RKO (cell line): ENCODE measurements at regions not wholly inside any gene's neighbourhood (a gene's known extent, or its start where the extent isn't known, plus 50 kb on each side); places are given as distances from the start of the nearest gene placed in this dataset.
"Not testable (repeated sequence)": the region's sequence is repeated elsewhere in the genome, so short reads cannot be mapped to it uniquely, and the experiment has no call there.

Experiments used
- DNase-seq: peaks from one replicate; pipeline ENCODE4 v3.0.0-alpha.2; 2016; ENCODE audit warnings: low spot score

DNA sequence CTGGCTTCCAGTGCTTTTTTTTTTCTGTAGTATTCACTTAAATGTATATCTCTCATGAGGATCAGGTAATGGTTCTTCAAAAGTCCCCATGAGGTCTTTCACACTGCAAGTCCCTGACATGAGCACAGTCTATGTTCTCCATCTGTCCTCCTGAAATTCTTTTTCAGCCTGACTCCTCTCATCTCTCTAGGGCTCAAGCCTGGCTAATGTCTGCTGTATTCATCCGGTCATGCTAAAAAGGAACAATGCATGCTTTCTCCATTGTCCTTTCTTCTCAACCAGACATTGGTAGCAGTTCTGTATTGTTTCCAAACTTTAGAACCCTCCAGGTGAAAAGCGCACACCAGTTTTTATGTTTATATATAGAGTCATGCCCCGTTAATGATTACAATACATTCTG is 368.3 kb upstream of the OLFM3 start:
- no peak for DNase-seq

DNA sequence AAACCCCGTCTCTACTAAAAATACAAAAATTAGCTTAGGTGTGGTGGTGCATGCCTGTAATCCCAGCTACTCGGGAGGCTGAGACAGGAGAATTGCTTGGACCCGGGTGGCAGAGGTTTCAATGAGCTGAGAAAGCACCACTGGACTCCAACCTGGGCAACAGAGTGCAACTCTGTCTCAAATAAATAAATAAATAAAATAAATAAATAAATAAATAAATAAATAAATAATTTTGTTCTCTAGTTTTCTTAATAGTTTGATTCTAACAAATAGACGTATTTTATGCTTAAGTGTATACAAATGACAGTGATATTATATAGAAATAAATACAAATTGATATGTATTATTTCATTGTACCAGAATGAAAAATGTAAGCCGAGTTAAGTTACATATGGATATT is 339.9 kb upstream of the OLFM3 start:
- DNase-seq: no peak

DNA sequence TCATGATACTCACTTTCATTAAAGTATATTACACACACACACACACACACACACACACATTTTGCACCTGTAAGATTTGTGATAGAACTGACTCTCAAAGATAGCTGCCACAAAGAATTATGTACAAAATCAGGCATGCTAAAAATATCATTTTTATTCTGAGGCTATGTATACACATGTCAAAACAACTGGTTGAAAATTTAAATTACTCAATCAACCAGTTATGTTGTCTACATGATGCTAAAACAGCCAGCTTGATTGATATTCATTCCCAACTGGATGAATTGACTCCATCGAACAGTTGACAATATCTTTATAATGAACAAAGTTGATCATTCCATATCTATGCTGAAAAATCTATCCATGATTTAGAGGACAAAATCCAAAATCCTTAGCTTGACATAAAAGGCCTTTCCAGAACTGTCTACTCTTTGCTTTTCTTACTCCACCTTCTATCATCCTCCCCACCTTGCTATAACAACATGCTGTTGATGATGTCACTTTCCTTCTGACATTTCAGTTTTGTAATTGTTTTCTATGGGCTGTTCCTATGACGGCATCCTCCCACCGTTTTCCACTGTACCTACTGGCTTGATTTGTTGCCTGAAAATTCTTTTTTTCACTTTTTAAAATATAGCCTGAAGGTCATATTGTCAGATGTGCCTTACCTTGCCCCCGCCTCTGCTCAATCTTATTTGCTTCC is 321.5 kb upstream of the OLFM3 start:
- DNase-seq: no peak

DNA sequence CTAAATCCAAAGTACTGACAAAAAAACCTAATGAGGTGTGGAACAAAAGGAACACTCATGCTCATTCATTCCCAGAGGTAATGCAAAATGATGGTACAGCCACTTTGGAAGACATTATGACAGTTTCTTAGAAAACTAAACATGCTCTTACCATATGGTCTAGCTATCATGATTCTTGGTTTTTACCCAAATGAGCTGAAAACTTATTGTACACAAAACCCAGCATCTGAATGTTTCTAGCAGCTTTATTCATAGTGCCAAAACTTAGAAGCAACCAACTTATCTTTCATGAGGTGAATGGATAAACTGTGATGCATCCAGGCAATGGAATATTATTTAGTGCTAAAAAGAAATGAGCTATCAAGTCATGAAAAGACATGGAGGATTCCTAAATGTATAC is 318.4 kb upstream of the OLFM3 start:
- no peak for DNase-seq

DNA sequence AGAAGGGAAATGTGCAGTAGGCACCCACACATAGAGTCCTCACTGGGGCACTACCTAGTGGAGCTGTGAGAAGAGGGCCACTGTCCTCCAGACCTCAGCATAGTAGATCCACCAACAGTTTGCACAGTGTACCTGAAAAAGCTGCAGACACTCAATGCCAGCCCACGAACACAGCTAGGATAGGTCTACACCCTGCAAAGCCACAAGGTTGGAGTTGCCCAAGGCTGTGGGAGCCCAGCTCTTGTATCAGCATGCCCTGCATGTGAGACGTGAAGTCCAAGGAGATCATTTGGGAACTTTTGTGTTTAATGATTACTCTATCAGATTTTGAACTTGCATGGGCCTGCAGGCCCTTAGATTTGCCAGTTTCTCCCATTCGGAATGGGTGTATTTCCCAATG is 299.4 kb upstream of the OLFM3 start:
- DNase-seq: no peak

DNA sequence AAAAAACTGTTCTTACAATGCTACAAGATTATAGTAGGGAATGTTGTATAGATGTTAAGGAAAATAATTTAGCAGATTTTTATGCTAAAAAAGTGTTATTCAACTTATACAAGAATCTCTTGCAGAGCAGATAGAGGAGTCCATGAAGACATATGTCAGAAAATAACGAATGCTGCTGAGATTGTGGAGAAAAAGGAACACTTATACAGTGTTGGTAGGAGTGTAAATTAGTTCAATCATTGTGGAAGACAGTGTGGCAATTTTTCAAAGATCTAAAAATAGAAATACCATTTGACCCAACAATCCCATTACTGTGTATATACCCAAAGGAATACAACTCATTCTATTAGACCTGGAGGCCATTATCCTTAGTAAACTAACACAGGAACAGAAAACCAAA is 286.2 kb upstream of the OLFM3 start:
- no peak for DNase-seq

DNA sequence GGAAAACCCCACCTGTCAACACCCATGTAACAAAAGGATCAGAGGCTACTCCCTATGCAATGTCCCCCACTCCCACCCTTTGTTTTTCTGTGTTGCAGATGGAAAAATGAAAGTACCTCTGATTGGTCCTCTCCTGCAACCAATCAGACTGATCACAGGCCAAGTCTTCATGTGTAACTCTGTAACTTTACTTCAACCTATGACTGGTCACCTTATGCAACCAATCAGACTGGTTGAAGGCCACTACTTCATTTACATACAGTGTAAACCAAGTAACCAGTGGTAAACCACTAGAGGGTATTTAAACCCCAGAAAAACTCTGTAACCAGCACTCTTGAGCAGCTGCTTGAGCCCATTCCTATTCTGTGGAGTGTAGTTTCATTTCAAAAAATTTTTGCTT is 266.3 kb upstream of the OLFM3 start:
- peak; percentile 9 for DNase-seq

DNA sequence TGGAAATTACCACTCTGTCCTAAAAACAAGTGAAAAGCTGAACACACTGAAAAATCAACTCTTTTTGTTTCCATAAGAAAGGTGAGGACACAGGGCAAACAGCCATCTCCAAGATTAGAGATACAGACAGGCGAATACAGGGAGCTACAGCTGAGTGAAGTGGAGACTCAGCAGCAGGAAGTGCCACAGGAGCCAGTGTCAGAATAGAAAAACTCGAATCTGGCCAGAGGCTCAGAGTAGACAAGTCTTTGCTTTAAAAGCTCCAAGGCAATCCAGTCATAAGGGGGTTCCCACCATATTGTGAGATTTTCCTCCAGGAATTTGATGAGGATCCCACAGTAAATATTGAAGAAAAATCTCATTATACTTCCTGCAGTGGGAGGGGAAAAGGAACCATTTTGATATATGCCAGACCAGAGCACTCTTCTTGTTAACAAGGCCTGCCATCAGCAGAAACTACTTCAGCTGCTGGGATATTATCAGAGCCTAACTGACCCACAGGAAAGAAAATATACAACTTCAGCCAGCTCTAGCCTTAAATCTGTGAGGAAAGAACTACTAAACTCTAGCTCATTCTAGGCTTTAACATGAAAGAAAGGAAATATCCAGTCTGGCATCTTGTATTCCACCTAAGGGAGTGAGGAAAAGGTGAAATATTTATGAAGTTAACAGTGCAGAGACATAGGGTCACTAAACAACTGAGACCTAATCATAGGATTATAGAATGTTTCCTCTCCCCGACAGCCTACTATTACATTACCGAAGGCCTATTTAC is 256.2 kb upstream of the OLFM3 start:
- DNase-seq: no peak

DNA sequence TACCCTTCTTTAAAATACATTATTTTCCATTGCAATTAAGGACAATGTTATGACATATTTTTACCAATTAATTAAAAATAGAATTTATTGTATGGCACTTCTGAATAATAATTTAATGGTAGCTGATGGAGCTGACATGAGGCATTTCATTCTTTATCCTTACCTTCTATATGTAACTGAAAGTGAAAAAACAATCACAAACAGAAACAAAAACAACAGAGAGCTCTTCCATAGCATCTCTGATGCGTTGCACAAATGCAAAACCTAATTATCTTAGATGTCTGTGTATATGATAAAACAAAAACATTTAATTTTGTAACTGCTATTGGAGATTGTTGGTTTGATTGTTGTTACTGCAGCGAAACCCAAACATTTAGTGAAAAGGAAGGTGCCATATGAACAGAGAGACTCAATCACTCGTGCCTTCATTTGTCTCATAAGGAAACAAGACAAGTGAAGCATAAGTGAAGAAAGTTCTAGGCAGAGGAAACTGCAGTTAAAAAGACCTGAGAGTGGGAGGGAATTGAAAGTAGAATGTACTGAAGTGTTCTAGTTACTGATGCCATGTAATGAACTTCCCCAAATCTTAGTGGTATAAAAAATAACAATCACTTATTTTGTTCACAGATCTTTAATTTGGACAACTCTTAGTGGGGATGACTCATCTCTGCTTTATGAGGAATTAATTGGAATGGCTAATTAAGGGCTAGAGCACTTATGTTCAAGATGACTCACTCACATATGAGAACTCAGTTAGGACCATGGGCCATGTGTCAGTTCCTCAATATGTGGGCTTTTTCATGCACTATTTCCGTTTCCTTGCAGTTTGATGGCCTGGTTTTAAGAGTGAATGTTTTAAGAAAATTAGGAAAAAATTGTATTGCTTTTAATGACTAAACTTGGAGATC is 245.0 kb upstream of the OLFM3 start:
- peak; percentile 2 for DNase-seq

DNA sequence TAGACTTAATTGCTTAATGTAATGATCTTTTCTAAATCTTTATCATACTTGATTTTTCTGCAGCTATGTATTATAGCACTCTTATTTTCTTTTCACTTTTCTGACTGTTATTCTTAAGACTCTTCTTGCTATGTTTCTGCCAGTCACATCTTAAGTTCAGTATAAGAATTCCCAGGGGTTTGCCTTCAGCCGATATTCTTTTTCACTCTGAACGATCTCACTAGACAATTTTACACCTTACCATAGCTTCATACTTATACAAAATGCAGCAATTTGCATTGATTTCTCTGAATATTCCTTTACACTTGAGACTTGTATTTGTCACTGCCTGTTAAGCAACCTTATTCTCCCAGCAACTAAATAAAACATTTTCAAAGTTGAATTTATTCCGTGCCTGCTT is 242.5 kb upstream of the OLFM3 start:
- DNase-seq: no peak

DNA sequence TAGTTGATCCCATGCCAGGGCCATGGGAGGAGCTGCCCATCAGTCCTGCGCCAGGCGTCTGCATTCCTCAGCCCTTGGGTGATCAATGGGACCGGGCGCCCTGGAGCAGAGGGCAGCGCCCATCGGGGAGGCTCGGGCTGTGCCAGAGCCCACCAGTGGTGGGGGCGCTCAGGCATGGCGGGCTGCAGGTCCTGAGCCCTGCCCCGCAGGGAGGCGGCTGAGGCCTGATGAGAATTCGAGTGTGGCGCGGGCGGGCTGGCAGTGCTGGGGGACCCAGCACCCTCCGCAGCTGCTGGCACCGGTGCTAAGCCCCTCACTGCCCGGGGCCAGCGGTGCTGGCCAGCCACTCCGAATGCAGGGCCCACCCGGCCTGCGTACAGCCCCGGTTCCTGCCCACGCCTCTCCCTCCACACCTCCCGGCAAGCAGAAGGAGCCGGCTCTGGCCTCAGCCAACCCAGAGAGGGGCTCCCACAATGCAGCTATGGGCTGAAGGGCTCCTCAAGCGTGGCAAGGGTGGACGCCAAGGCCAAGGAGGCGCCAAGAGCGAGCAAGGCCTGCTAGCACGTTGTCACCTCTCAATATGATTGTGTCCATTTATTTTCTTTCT is 238.1 kb upstream of the OLFM3 start:
- no peak for DNase-seq

DNA sequence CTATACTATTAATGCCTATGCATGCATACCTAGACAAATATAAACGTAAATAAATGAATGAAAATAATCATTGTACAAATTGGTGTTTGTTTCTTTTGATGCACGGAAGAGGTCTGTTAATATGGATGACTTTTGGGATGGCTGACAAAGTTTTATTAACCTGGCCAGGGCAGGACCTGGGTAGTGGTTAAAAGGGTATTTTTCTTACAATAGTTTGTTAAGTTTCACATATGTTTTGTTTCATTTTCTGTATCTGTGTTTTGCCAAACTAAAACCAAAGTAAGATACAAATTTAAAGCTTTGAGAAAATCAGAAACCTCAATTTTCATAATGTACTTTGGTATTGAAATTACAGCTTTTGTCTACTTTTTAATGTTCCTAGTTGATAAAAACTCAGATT is 222.7 kb upstream of the OLFM3 start:
- DNase-seq: no peak

DNA sequence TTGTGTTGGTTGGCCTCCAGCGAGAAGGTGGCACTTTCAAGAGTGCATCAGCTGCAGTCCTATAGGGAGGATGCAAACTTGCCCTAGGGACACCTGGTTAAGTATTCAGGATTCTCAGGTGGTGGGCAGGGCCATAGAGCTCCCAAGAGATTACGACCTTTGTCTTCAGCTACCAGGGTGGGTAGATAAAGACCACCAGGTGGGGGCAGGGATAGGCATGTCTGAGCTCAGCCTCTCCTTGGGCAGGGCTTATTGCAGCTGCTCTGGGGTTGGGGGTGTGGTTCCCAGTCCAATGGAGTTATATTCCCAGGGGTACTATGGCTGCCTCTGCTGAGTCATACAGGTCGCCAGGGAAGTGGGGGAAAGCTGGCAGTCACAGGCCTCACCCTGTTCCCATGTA is 214.2 kb upstream of the OLFM3 start:
- not testable (repeated sequence) for DNase-seq

DNA sequence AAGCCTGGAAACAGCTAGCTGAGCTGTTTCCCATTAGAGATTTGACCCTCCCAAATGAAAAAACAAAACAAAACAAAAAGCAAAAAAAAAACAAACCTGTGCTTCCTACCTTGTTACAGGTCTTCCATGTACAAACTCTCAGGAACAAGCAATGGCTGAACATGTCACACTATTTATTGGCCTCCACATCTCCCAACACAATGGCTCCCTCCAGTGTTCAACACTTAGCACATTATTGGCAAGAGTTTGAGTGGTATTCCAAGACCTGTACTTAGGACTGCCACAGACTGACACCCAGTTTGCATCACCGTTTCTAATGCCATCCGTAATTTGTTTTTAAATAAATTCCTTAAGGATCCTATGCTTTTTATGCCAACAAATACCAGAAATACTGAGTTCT is 195.0 kb upstream of the OLFM3 start:
- DNase-seq: peak; percentile 75

DNA sequence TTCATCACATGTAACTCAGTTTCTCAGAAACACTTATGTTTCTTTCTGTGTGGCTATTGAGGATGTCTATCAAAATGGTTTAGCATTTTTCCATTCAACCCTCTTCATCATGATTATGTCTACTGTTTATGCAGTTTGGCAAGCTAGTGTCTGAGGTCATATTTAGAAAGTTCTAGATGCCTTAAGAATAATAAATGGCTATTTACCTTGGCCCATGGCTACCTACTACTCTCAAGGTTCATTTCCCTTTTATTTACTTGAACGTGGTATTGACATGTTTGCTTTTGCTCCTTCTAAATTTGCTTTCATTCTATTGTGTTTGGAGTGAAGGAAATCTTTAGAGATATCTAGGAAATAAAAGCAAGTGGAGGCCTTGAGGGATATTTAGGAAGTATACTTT is 193.7 kb upstream of the OLFM3 start:
- DNase-seq: no peak

DNA sequence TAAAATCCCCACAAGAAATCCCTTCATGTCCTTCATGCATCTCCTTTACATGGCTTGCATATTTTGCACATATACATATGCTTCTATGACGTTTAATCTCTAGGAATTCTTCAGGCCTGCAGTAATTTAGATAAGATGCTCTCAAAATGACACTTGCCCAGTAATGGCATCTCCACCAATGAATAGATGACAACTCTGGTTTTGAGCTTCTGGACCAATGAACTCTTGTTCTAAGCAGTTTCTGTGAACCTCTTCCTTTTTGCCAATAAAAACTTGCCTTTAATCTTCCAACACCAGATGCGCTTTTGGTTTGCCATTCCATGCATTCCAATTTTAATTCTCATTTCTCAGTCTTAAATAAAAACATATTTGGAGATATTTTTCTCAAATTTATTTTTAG is 189.8 kb upstream of the OLFM3 start:
- no peak for DNase-seq

DNA sequence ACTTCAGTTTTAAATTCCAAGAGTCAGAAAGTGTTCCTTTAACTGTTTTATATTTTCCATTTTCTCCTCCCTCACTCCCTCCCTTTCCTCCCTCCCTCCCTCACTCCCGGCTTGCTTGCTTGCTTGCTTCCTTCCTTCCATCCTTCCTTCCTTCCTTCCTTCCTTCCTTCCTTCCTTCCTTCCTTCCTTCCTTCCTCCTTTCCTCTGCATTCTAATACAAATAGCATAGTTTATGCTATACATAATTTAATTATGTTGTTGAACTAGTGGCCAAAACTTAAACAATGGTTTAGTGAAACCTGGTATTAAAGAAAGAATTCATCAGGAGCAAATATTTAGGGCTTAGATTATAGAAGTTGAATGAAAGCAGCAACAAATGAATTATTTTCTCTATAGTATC is 188.5 kb upstream of the OLFM3 start:
- no peak for DNase-seq

DNA sequence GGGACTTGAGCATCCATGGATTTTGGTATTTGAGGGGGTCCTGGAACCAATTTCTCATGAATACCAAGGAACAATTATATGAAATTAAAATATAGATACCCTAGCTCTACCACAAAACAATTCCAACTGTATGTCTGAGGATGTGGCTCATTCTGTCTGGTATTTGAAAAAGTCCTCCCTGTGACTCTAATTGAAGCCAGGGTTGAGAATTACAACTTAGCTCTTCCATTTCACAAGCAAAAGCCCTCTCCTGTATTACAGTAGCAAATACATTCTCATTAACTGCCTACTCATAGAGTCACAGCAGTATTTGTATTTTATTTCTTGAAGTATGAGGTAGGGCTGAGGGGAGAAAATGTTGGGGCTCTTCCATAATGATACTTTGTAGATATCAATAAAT is 187.8 kb upstream of the OLFM3 start:
- DNase-seq: no peak

DNA sequence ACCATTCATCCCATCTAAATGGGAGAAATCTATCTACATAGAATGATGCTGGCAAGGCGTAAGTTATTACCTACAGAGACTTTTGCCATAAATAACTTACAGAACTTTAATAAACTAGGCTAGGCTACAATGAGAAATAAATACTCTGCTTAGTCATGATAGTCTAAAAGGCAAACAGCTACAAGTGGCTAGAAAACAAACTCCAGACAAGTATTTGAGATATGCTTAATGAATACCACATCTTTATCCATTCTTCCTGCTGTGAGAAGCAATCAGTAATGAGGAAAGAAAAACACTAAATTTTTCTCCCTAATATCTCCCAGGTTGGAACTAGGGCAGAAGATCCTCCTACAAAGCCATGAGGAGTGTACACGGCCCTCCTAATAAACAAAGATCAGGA is 187.0 kb upstream of the OLFM3 start:
- no peak for DNase-seq

DNA sequence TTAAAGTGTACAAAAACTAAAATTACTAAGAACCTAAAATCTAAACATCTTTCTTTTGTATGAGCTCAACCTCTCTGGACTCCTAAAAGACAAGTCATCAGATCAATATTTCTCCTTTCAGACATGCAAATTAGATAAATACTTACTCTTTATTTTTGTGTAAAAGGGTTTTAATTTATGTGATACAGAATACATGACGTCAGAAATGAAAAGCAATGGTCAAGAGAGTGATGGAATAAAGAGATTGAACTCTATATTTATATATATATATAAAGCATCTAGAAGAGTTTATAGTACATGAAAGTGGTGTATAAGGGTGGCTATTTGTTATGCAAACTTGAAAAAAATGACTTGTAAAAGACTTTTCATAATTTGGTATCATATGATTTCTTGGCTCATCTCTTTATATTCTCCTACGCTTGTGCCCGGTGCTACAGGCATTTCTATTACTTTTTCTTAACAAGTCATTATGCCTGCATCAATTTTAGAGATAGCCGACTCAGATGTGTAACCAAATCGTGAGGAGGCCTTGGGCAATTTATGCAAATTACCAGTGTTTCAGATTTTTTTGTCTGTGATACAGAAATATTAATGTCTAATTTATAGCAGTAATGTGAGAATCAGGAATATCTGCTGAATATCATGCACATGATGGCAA is 186.0 kb upstream of the OLFM3 start:
- DNase-seq: no peak

DNA sequence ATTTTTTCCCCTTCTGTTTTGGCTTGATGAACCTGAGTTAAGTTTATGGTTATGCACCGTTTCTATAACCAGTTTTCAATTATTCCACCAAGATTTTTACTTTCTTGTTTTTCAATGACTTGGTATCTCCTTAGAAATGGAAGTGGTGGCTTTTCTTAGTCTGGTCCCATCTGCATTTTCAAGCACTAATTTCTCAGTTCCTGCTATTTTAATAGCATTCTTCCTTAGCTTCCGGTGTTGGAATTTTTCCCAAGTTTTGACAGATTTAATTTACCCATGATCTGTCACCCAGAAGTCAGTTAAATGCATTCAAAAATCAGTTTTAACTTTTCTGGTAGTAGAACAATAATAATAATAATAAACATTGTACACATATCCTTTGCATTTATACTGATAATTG is 184.6 kb upstream of the OLFM3 start:
- DNase-seq: no peak

DNA sequence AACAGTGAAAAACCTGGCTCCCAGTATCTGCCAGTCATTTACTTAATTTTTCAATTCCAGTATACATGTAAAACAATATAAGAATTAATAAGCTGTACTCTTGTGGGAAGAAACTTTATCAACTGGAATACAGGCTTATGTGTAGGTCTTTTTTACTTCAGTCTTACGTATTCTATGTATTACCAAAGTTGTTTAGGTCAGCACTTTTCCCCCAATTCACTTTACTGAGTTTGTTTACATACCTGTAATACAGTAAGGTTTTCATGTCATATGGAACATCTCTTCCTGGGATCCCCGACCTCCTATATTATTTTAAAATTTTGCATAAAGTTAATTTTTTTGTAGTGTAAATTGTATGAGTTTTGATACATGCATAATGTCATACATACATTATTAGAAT is 181.8 kb upstream of the OLFM3 start:
- DNase-seq: no peak
